ENCODE measurements at regions not wholly inside any gene's neighbourhood (a gene's known extent, or its start where the extent isn't known, plus 50 kb on each side); places are given as distances from the start of the nearest gene placed in this dataset.

DNA sequence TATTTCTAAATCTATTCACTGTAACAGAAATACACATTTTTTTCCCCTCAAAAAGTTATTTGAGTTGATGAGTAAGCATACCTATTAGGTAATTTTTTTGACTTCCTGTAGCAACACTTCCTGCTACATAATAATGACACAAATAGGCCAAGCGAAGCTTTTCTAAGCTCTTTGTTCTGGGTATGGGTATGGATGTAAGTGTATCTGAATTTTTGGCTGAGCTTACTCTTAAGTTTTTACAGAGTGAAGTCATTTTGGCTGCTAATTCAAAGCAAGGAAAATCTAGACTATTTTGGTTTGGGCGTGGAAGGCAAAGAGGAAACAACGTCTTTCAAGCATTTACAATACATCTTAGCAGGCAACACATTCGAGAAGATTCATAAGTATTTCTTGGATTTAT lies 1206.0 kb upstream of the FLRT2 start:
- ChIA-PET POLR2A (no interaction called here), CTCF (no interaction called here)
- no peaks in the 10 kb centered on the region for H3K4me1 ChIP-seq (ENCODE audit: control insufficient read depth, insufficient read depth, low read length)
- H3K27ac ChIP-seq (ENCODE audit: extremely low read depth, low read depth, low read length): no peak overlapping the region
- H3K9me3 ChIP-seq (ENCODE audit: control insufficient read depth, insufficient read depth, low read depth, low read length): no peaks in the 10 kb centered on the region
- no peaks in the 10 kb centered on the region for H3K36me3 ChIP-seq (ENCODE audit: control insufficient read depth in 2 of 2, insufficient read depth in 1 of 2, low read length in 2 of 2)
- TF ChIP-seq ZNF324 (tag by site-specific recombination; IDR thresholded peaks at IDR 0.05) (no peak), BCL11A (tag by site-specific recombination; IDR thresholded peaks at IDR 0.05; ENCODE audit: low read depth) (no peak), ZNF311 (tag by site-specific recombination; IDR thresholded peaks at IDR 0.05; ENCODE audit: borderline replicate concordance) (no peak), KLF8 (tag by site-specific recombination; IDR thresholded peaks at IDR 0.05) (no peak), SCRT2 (tag by site-specific recombination; IDR thresholded peaks at IDR 0.05) (no peak), ZNF792 (tag by site-specific recombination; IDR thresholded peaks at IDR 0.05) (no peak), ZNF24 (tag by site-specific recombination; IDR thresholded peaks at IDR 0.05) (no peak), ZXDB (tag by site-specific recombination; IDR thresholded peaks at IDR 0.05) (no peak)
- TF ChIP-seq, protein P1, sequence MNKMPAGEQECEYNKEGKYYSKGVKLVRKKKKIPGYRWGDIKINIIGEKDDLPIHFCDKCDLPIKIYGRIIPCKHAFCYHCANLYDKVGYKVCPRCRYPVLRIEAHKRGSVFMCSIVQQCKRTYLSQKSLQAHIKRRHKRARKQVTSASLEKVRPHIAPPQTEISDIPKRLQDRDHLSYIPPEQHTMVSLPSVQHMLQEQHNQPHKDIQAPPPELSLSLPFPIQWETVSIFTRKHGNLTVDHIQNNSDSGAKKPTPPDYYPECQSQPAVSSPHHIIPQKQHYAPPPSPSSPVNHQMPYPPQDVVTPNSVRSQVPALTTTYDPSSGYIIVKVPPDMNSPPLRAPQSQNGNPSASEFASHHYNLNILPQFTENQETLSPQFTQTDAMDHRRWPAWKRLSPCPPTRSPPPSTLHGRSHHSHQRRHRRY (tag by site-specific recombination; IDR thresholded peaks at IDR 0.05): no peak
- TF ChIP-seq, protein P2, sequence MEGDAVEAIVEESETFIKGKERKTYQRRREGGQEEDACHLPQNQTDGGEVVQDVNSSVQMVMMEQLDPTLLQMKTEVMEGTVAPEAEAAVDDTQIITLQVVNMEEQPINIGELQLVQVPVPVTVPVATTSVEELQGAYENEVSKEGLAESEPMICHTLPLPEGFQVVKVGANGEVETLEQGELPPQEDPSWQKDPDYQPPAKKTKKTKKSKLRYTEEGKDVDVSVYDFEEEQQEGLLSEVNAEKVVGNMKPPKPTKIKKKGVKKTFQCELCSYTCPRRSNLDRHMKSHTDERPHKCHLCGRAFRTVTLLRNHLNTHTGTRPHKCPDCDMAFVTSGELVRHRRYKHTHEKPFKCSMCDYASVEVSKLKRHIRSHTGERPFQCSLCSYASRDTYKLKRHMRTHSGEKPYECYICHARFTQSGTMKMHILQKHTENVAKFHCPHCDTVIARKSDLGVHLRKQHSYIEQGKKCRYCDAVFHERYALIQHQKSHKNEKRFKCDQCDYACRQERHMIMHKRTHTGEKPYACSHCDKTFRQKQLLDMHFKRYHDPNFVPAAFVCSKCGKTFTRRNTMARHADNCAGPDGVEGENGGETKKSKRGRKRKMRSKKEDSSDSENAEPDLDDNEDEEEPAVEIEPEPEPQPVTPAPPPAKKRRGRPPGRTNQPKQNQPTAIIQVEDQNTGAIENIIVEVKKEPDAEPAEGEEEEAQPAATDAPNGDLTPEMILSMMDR (tag by site-specific recombination; IDR thresholded peaks at IDR 0.05): no peak
- TF ChIP-seq, protein P3, sequence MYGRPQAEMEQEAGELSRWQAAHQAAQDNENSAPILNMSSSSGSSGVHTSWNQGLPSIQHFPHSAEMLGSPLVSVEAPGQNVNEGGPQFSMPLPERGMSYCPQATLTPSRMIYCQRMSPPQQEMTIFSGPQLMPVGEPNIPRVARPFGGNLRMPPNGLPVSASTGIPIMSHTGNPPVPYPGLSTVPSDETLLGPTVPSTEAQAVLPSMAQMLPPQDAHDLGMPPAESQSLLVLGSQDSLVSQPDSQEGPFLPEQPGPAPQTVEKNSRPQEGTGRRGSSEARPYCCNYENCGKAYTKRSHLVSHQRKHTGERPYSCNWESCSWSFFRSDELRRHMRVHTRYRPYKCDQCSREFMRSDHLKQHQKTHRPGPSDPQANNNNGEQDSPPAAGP (tag by site-specific recombination; IDR thresholded peaks at IDR 0.05): no peak
- TF ChIP-seq, protein P4, sequence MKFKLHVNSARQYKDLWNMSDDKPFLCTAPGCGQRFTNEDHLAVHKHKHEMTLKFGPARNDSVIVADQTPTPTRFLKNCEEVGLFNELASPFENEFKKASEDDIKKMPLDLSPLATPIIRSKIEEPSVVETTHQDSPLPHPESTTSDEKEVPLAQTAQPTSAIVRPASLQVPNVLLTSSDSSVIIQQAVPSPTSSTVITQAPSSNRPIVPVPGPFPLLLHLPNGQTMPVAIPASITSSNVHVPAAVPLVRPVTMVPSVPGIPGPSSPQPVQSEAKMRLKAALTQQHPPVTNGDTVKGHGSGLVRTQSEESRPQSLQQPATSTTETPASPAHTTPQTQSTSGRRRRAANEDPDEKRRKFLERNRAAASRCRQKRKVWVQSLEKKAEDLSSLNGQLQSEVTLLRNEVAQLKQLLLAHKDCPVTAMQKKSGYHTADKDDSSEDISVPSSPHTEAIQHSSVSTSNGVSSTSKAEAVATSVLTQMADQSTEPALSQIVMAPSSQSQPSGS (tag by site-specific recombination; IDR thresholded peaks at IDR 0.05; ENCODE audit: low read depth): no peak
- H3K4me3 ChIP-seq (ENCODE audit: low read depth, low read length): no peak overlapping the region

DNA sequence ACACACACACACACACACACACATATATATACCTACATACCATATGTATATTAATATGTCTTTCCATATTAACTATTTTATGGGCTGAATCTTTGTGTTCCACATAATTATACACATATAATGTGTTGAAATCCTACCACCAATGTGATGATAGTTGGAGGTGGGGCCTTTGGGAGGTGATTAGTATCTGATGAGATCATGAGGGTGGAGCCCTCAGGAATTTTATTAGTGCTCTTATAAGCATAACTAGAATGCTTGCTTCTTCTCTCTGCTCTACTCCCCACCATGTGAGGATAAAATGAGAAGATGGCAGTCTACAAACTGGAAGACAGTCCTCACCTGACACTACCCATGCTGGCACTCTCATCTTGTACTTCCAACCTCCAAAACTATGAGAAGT lies 1193.5 kb upstream of the FLRT2 start:
- CTCF ChIA-PET: no interaction called here
- Histone ChIP-seq H3K27ac (ENCODE audit: extremely low read depth, low read depth, low read length) (no peak overlapping the region), H3K4me1 (ENCODE audit: control insufficient read depth, insufficient read depth, low read length) (no peaks in the 10 kb centered on the region), H3K36me3 (ENCODE audit: control insufficient read depth in 2 of 2, insufficient read depth in 1 of 2, low read length in 2 of 2) (no peaks in the 10 kb centered on the region), H3K9me3 (ENCODE audit: control insufficient read depth, insufficient read depth, low read depth, low read length) (no peaks in the 10 kb centered on the region), H3K4me3 (ENCODE audit: low read depth, low read length) (no peak overlapping the region)
- POLR2A ChIA-PET: no interaction called here
- TF ChIP-seq ZNF596 (tag by site-specific recombination; IDR thresholded peaks at IDR 0.05): no peak
- TF ChIP-seq ZNF426 (tag by site-specific recombination; IDR thresholded peaks at IDR 0.05): no peak
- TF ChIP-seq ZNF2 (tag by site-specific recombination; IDR thresholded peaks at IDR 0.05): no peak
- TF ChIP-seq GFI1B (tag by site-specific recombination; IDR thresholded peaks at IDR 0.05): no peak
- no peak for TF ChIP-seq ZNF433 (tag by site-specific recombination; IDR thresholded peaks at IDR 0.05; ENCODE audit: low read depth)
- no peak for TF ChIP-seq ZNF837 (tag by site-specific recombination; IDR thresholded peaks at IDR 0.05)
- no peak for TF ChIP-seq SP2 (tag by site-specific recombination; IDR thresholded peaks at IDR 0.05)
- TF ChIP-seq, protein P5, sequence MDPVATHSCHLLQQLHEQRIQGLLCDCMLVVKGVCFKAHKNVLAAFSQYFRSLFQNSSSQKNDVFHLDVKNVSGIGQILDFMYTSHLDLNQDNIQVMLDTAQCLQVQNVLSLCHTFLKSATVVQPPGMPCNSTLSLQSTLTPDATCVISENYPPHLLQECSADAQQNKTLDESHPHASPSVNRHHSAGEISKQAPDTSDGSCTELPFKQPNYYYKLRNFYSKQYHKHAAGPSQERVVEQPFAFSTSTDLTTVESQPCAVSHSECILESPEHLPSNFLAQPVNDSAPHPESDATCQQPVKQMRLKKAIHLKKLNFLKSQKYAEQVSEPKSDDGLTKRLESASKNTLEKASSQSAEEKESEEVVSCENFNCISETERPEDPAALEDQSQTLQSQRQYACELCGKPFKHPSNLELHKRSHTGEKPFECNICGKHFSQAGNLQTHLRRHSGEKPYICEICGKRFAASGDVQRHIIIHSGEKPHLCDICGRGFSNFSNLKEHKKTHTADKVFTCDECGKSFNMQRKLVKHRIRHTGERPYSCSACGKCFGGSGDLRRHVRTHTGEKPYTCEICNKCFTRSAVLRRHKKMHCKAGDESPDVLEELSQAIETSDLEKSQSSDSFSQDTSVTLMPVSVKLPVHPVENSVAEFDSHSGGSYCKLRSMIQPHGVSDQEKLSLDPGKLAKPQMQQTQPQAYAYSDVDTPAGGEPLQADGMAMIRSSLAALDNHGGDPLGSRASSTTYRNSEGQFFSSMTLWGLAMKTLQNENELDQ (tag by site-specific recombination; IDR thresholded peaks at IDR 0.05; ENCODE audit: low read depth): no peak
- TF ChIP-seq, protein P4 (tag by site-specific recombination; IDR thresholded peaks at IDR 0.05; ENCODE audit: low read depth): no peak
- TF ChIP-seq, protein P6, sequence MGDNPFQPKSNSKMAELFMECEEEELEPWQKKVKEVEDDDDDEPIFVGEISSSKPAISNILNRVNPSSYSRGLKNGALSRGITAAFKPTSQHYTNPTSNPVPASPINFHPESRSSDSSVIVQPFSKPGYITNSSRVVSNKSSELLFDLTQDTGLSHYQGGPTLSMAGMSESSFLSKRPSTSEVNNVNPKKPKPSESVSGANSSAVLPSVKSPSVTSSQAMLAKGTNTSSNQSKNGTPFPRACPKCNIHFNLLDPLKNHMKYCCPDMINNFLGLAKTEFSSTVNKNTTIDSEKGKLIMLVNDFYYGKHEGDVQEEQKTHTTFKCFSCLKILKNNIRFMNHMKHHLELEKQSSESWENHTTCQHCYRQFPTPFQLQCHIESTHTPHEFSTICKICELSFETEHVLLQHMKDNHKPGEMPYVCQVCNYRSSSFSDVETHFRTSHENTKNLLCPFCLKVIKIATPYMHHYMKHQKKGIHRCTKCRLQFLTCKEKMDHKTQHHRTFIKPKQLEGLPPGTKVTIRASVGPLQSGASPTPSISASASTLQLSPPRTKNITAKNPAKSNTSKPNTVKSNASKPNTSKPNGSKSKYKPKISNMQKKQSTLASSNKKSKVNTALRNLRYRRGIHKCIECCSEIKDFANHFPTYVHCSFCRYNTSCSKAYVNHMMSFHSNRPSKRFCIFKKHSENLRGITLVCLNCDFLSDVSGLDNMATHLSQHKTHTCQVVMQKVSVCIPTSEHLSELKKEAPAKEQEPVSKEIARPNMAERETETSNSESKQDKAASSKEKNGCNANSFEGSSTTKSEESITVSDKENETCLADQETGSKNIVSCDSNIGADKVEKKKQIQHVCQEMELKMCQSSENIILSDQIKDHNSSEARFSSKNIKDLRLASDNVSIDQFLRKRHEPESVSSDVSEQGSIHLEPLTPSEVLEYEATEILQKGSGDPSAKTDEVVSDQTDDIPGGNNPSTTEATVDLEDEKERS (tag by site-specific recombination; IDR thresholded peaks at IDR 0.05): no peak
- no peak for TF ChIP-seq SP3 (tag by site-specific recombination; IDR thresholded peaks at IDR 0.05)
- TF ChIP-seq, protein P3 (tag by site-specific recombination; IDR thresholded peaks at IDR 0.05): no peak
